Calu3 (cell line): ENCODE measurements at regions not wholly inside any gene's neighbourhood (a gene's known extent, or its start where the extent isn't known, plus 50 kb on each side); places are given as distances from the start of the nearest gene placed in this dataset.

Experiments used
- BruUV-seq: library from RNA; stranded (reverse); fragments of 400-500 nt; replicated peaks from 2 replicates; lab custom pipeline; 2021; lab: Mats Ljungman, UMichigan
- CTCF ChIA-PET: fragments of 300-600 bp; sonication (Branson Sonifier 250); formaldehyde crosslinking; loops from one replicate; lab custom pipeline; 2022; ENCODE audit warnings: antibody characterized with exemption; lab: Charles Lee
- DNase-seq: peaks from one replicate; pipeline ENCODE4 v3.0.0; 2022
- H3K27ac Mint-ChIP-seq: one replicate; pipeline ENCODE4 v1.8.0; 2022; ENCODE audit warnings: mixed read lengths; ENCODE audit not compliant: unreplicated experiment
- H3K27me3 Mint-ChIP-seq: one replicate; pipeline ENCODE4 v1.8.0; 2022; ENCODE audit warnings: mixed read lengths; ENCODE audit not compliant: unreplicated experiment
- H3K36me3 Mint-ChIP-seq: one replicate; pipeline ENCODE4 v1.8.0; 2022; ENCODE audit warnings: mild to moderate bottlenecking, moderate library complexity, mixed read lengths; ENCODE audit not compliant: insufficient read depth, unreplicated experiment
- H3K4me1 Mint-ChIP-seq: one replicate; pipeline ENCODE4 v1.8.0; 2022; ENCODE audit warnings: mild to moderate bottlenecking, low read depth, mixed read lengths; ENCODE audit not compliant: unreplicated experiment
- H3K4me3 Mint-ChIP-seq: one replicate; pipeline ENCODE4 v1.8.0; 2022; ENCODE audit warnings: mild to moderate bottlenecking, low read depth, moderate library complexity, mixed read lengths; ENCODE audit not compliant: unreplicated experiment
- H3K9me3 Mint-ChIP-seq: one replicate; pipeline ENCODE4 v1.8.0; 2022; ENCODE audit warnings: low read depth, mixed read lengths; ENCODE audit not compliant: unreplicated experiment
- intact Hi-C: fragments of 100-400 bp; cut with micrococcal nuclease; formaldehyde crosslinking; loops from one replicate; pipeline ENCODE4 v1.10.0; 2022; ENCODE audit not compliant: unreplicated experiment
- TF ChIP-seq, protein P1 (sequence below): fragments of 200-600 bp; IDR thresholded peaks from one replicate; pipeline ENCODE4 v1.8.0; 2022; ENCODE audit warnings: antibody characterized with exemption; ENCODE audit not compliant: unreplicated experiment

DNA sequence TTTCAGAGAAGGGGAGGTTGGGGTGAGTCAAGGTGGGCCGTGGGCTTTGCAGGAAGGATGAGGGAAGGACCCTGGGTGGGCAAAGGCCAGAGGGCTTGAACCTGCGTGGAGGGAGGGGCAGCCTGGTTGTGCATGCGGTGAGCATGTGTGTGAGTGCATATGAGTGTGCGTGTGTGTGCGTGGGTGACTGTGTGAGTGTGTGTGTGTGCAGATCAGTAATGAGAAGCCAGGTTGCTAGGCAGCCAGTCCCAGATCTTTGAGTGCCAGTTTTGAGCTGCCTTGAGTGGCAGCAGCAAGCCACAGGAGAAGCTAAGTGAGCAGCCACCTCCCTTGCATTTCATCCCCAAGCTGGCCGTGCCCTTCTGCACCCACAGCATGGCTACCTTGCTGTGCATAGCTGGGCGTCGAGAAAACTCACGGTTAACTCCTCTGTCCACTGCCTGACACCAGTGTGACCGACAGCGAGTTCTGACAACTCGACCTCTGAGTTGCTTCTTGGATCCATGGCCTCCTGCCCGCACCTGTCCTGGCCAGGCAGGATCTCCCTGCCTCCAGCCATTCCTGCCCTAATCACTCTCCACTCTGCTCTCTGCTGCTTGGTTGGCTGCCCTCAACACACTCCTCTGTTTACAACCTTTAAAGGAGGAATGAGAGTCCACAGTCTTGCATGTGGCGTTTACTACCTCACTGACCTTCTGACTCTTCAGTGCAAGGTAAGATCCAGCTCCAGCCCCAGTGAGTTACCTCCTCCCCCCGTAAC, 775.4 kb downstream of the TYW1 start:
- intact Hi-C loops: no loop called here
- TF ChIP-seq, protein P1, sequence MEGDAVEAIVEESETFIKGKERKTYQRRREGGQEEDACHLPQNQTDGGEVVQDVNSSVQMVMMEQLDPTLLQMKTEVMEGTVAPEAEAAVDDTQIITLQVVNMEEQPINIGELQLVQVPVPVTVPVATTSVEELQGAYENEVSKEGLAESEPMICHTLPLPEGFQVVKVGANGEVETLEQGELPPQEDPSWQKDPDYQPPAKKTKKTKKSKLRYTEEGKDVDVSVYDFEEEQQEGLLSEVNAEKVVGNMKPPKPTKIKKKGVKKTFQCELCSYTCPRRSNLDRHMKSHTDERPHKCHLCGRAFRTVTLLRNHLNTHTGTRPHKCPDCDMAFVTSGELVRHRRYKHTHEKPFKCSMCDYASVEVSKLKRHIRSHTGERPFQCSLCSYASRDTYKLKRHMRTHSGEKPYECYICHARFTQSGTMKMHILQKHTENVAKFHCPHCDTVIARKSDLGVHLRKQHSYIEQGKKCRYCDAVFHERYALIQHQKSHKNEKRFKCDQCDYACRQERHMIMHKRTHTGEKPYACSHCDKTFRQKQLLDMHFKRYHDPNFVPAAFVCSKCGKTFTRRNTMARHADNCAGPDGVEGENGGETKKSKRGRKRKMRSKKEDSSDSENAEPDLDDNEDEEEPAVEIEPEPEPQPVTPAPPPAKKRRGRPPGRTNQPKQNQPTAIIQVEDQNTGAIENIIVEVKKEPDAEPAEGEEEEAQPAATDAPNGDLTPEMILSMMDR: no peak
- no peaks in the 10 kb centered on the region for H3K36me3 Mint-ChIP-seq
- CTCF ChIA-PET: no interaction called here
- H3K4me1 Mint-ChIP-seq: no peaks in the 10 kb centered on the region
- H3K9me3 Mint-ChIP-seq: peaks cover 12% of the 10 kb centered on the region
- H3K27ac Mint-ChIP-seq: no peak overlapping the region
- no peak for DNase-seq
- no peaks in the 10 kb centered on the region for H3K27me3 Mint-ChIP-seq
- no TSS peak for BruUV-seq
- no peak overlapping the region for H3K4me3 Mint-ChIP-seq

DNA sequence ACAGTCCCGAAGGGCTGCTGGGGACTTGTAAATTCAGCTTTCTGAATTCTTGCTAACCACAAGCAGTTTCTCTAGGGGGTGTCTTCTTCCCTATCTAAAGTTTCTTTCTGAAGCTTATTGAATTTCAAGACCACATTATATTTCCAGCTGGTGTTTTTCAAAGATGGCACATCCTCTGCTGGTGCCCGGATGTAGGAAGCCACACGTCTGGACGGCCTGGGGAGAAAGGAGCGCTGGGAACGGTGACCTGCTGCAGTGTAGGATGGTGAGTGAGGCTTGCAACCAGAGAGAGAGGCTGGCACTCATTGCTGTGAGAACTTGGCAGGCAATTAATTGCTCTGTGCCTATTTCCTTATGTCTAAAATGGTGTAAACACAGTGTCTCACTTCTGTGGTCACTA, 776.4 kb downstream of the TYW1 start:
- TF ChIP-seq, protein P1: no peak
- no peaks in the 10 kb centered on the region for H3K27me3 Mint-ChIP-seq
- intact Hi-C loops: no loop called here
- H3K36me3 Mint-ChIP-seq: no peaks in the 10 kb centered on the region
- BruUV-seq: no TSS peak
- no peak overlapping the region for H3K27ac Mint-ChIP-seq
- CTCF ChIA-PET: no interaction called here
- H3K9me3 Mint-ChIP-seq: peaks cover 9% of the 10 kb centered on the region
- DNase-seq: no peak
- H3K4me1 Mint-ChIP-seq: no peaks in the 10 kb centered on the region
- no peak overlapping the region for H3K4me3 Mint-ChIP-seq

DNA sequence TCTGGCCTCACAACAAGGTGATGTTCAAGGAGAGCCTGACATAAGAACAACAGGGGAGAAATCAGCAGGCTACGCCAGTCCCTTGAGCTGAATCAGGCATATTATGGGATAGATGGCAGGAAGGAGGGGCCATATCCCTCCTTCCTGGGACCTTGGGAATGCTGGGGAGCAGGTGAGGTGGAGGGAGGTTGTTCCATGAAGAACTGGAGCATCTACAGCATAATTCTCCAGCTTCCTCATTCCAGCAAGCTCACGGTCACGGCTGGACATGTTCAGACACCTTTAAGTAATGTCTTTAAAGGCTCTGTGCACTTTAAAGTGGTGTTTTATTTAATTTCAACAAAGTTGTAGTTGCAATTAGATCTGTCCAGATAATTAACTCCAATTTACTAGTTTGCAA, 780.5 kb downstream of the TYW1 start:
- Mint-ChIP-seq H3K27me3 (no peaks in the 10 kb centered on the region), H3K9me3 (peaks cover 6% of the 10 kb centered on the region), H3K36me3 (no peaks in the 10 kb centered on the region), H3K4me3 (no peak overlapping the region), H3K27ac (no peak overlapping the region), H3K4me1 (no peaks in the 10 kb centered on the region)
- BruUV-seq: no TSS peak
- intact Hi-C loops: no loop called here
- CTCF ChIA-PET: no interaction called here
- no peak for DNase-seq
- TF ChIP-seq, protein P1: no peak

DNA sequence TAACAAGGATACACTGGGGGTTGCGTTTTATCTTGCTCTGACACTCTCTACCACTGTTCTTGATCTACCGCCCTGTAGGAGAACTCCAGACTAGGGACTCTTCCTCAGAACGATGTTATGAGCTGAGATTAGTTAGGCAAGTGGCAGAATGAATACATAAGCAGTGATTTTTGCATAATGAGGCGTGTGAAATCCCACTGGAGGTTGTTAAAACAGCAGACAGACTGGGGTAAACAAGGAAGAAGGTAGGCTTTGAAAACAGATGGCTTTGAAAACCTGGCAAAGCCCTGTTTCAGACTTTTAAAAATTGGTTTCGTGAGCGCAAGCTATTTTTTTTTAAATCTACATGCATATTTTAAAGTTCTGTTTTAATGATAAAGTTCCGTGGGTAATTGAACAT, 785.2 kb downstream of the TYW1 start:
- H3K36me3 Mint-ChIP-seq: no peaks in the 10 kb centered on the region
- TF ChIP-seq, protein P1: no peak
- no peak overlapping the region for H3K27ac Mint-ChIP-seq
- DNase-seq: no peak
- no peaks in the 10 kb centered on the region for H3K4me1 Mint-ChIP-seq
- intact Hi-C loops: no loop called here
- CTCF ChIA-PET: no interaction called here
- no peaks in the 10 kb centered on the region for H3K27me3 Mint-ChIP-seq
- no peak overlapping the region for H3K4me3 Mint-ChIP-seq
- no TSS peak for BruUV-seq
- peaks cover 4% of the 10 kb centered on the region for H3K9me3 Mint-ChIP-seq
